Adrenal gland (tissue), 5 donors: ENCODE measurements at regions not wholly inside any gene's neighbourhood (a gene's known extent, or its start where the extent isn't known, plus 50 kb on each side); places are given as distances from the start of the nearest gene placed in this dataset.

Source experiments
- CTCF ChIP-seq, 6 experiments: fragments of 450-650 bp in 4 of 6; fragments of 200-600 bp in 2 of 6; sonication (generic) in 1 of 6; IDR thresholded peaks; 1 replicate in 5 of 6; 2 replicates in 1 of 6; pipeline versions ENCODE4 v1.5.1 to v1.8.0; 2016 to 2021; ENCODE audit warnings: antibody characterized with exemption in 6 of 6, mild to moderate bottlenecking in 2 of 6, moderate library complexity in 1 of 6
- POLR2A ChIP-seq, 2 donors: fragments of 450-650 bp; IDR thresholded peaks; one replicate each; pipeline ENCODE4 v1.6.1; 2017; ENCODE audit warnings: antibody characterized with exemption in 2 of 2, mild to moderate bottlenecking in 2 of 2, moderate library complexity in 1 of 2
- donor health status: DM: no; HTN: no; CAD: no.

GRCh38 chr5:107104040-107104995 is 566.4 kb downstream of the EFNA5 start:
- TF ChIP-seq CTCF (IDR thresholded peaks at IDR 0.05) (no peak), POLR2A (IDR thresholded peaks at IDR 0.05) (no peak)
